ENCODE measurements at regions not wholly inside any gene's neighbourhood (a gene's known extent, or its start where the extent isn't known, plus 50 kb on each side); places are given as distances from the start of the nearest gene placed in this dataset.
A peak's percentile ranks its signal among the peaks of the same experiment; 100 is the strongest.

DNA sequence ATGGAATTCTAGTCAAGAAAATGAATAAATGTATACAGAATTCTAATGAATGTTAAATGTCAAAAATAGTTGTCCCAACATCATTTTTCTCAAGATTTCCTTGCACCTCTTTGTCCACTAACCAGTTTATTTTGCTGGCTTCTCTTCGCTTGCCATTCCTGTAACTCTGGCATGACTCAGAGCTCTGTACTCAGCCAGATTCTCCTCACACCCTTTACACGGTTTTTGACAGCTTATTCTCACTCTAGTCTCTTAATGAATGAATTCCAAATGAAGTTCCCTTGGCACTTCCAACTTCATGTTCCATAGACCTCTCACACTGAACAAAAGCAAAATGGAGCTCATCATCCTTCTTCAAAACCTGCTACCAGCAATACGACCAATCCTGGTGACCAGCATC, 419.3 kb upstream of the SLIT2 start:
- no peak overlapping the region for H2BK5ac ChIP-seq (ENCODE audit: low read depth, low read length, poor library complexity, severe bottlenecking)
- H3K4ac ChIP-seq (ENCODE audit: low read depth in 1 of 2, low read length in 2 of 2) = no peak overlapping the region
- H2BK12ac ChIP-seq (ENCODE audit: low read length in 2 of 2) = no peak overlapping the region
- no peak overlapping the region for H3K4me2 ChIP-seq (ENCODE audit: low read length, poor library complexity, severe bottlenecking)
- no peak overlapping the region for H2BK15ac ChIP-seq (ENCODE audit: low read depth, poor library complexity, severe bottlenecking)
- H4K91ac ChIP-seq (ENCODE audit: low read length) = no peak overlapping the region
- H3K27ac ChIP-seq (ENCODE audit: low read length, poor library complexity, severe bottlenecking) = no peak overlapping the region
- no peak overlapping the region for H3K23ac ChIP-seq (ENCODE audit: low read length in 2 of 2)
- H3K9ac ChIP-seq (ENCODE audit: low read length) = peak overlapping the region; percentile 39
- no peak overlapping the region for H3K14ac ChIP-seq (ENCODE audit: low read length in 2 of 2)
- 53% methylated on average over 3 of the region's 3 CpGs for WGBS
- peak; percentile 6 for DNase-seq
- H3K18ac ChIP-seq (ENCODE audit: low read depth in 1 of 2, low read length in 2 of 2) = no peak overlapping the region
- no peaks in the 10 kb centered on the region for H3K79me1 ChIP-seq (replicated peaks; ENCODE audit: low read length, poor library complexity, severe bottlenecking)
- no peaks in the 10 kb centered on the region for H3K27me3 ChIP-seq (ENCODE audit: control insufficient read depth in 1 of 2, insufficient read depth in 1 of 2, low read length in 2 of 2)
- H3K4me1 ChIP-seq (ENCODE audit: control insufficient read depth, insufficient read depth, low read depth, low read length) = peaks cover 1% of the 10 kb centered on the region
- H3K9me3 ChIP-seq (ENCODE audit: control insufficient read depth, low read length) = no peaks in the 10 kb centered on the region
- no peak overlapping the region for H4K8ac ChIP-seq (ENCODE audit: low read length)
- no peak overlapping the region for H2AFZ ChIP-seq (ENCODE audit: low read depth, low read length)
- H3K36me3 ChIP-seq (ENCODE audit: control insufficient read depth in 1 of 2, insufficient read depth in 2 of 2, low read depth in 1 of 2, low read length in 2 of 2) = no peaks in the 10 kb centered on the region
- no peak overlapping the region for H2AK5ac ChIP-seq (ENCODE audit: low read length, severe bottlenecking)
- peak overlapping the region in 1 of 2 experiments; percentile 31 for H3K4me3 ChIP-seq (ENCODE audit: insufficient read depth in 1 of 2, low read depth in 1 of 2, low read length in 2 of 2)
- no peak overlapping the region for H2BK120ac ChIP-seq (ENCODE audit: low read depth, low read length)

DNA sequence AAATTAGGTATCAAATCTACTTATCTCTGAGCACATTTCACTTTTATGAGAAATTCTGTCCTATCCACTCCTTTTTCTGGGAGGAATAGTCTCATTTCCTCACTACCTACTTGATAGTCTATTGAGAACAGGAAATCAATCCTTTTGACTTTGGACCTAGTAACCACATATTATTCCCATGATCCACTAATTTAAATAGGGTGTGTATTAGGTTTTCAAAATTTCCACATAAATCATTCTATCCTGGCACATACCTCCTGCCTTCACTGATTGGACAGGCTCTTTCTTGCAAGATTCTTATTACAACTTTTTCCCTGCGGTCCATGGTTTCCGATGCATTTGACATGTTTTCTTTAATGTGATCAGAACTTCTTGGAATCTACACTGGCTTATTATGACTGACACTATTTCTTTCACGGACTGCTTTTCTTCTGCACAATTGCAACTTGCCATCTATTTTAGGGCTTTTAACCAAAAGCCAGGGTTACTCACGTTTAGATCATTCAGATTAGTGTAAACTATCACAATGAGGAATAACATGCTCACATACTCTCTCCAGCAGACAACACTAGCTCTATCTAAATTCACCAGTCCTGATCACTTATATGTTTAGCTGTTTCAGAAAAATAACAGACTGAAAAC, 419.9 kb upstream of the SLIT2 start:
- H2BK12ac ChIP-seq (ENCODE audit: low read length in 2 of 2) = no peak overlapping the region
- H4K91ac ChIP-seq (ENCODE audit: low read length) = no peak overlapping the region
- no peak overlapping the region for H3K4me2 ChIP-seq (ENCODE audit: low read length, poor library complexity, severe bottlenecking)
- no peak overlapping the region for H3K18ac ChIP-seq (ENCODE audit: low read depth in 1 of 2, low read length in 2 of 2)
- H3K14ac ChIP-seq (ENCODE audit: low read length in 2 of 2) = no peak overlapping the region
- H3K9me3 ChIP-seq (ENCODE audit: control insufficient read depth, low read length) = no peaks in the 10 kb centered on the region
- no peak overlapping the region for H3K27ac ChIP-seq (ENCODE audit: low read length, poor library complexity, severe bottlenecking)
- H3K36me3 ChIP-seq (ENCODE audit: control insufficient read depth in 1 of 2, insufficient read depth in 2 of 2, low read depth in 1 of 2, low read length in 2 of 2) = no peaks in the 10 kb centered on the region
- no peak overlapping the region for H3K4ac ChIP-seq (ENCODE audit: low read depth in 1 of 2, low read length in 2 of 2)
- no peak overlapping the region for H2BK5ac ChIP-seq (ENCODE audit: low read depth, low read length, poor library complexity, severe bottlenecking)
- peak overlapping the region; percentile 39 for H3K9ac ChIP-seq (ENCODE audit: low read length)
- H2AFZ ChIP-seq (ENCODE audit: low read depth, low read length) = no peak overlapping the region
- peaks cover 1% of the 10 kb centered on the region for H3K4me1 ChIP-seq (ENCODE audit: control insufficient read depth, insufficient read depth, low read depth, low read length)
- no peak overlapping the region for H4K8ac ChIP-seq (ENCODE audit: low read length)
- peak overlapping the region in 1 of 2 experiments; percentile 31 for H3K4me3 ChIP-seq (ENCODE audit: insufficient read depth in 1 of 2, low read depth in 1 of 2, low read length in 2 of 2)
- no peak overlapping the region for H2BK15ac ChIP-seq (ENCODE audit: low read depth, poor library complexity, severe bottlenecking)
- WGBS = 48% methylated on average over 4 of the region's 4 CpGs
- no peak overlapping the region for H2BK120ac ChIP-seq (ENCODE audit: low read depth, low read length)
- no peak overlapping the region for H2AK5ac ChIP-seq (ENCODE audit: low read length, severe bottlenecking)
- no peaks in the 10 kb centered on the region for H3K27me3 ChIP-seq (ENCODE audit: control insufficient read depth in 1 of 2, insufficient read depth in 1 of 2, low read length in 2 of 2)
- DNase-seq = peak; percentile 29
- no peaks in the 10 kb centered on the region for H3K79me1 ChIP-seq (replicated peaks; ENCODE audit: low read length, poor library complexity, severe bottlenecking)
- no peak overlapping the region for H3K23ac ChIP-seq (ENCODE audit: low read length in 2 of 2)

DNA sequence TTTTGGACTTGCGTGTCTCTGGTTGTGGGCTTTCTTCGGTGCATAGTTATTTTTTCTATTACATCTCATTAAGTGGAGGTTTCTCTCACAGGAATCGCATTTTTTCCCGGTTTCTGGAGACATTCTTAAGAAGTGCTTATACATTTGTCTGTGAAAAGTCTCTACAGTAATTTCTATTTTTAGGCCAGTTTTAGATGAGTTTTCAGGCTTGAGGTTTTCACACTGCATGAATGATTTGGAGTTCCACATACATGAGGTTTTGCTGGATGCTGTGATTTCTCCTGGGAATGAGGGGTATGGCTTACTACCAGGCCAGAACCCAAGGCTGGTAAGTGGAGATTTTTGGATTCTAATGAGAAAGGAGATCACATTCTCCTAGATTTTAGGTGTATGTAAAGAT, 422.6 kb upstream of the SLIT2 start:
- Histone ChIP-seq H3K36me3 (ENCODE audit: control insufficient read depth in 1 of 2, insufficient read depth in 2 of 2, low read depth in 1 of 2, low read length in 2 of 2) (no peaks in the 10 kb centered on the region), H4K8ac (ENCODE audit: low read length) (no peak overlapping the region), H2AK5ac (ENCODE audit: low read length, severe bottlenecking) (no peak overlapping the region), H2BK12ac (ENCODE audit: low read length in 2 of 2) (no peak overlapping the region), H3K4me3 (ENCODE audit: insufficient read depth in 1 of 2, low read depth in 1 of 2, low read length in 2 of 2) (no peak overlapping the region), H3K27me3 (ENCODE audit: control insufficient read depth in 1 of 2, insufficient read depth in 1 of 2, low read length in 2 of 2) (no peaks in the 10 kb centered on the region), H3K4me1 (ENCODE audit: control insufficient read depth, insufficient read depth, low read depth, low read length) (peaks cover 1% of the 10 kb centered on the region), H3K14ac (ENCODE audit: low read length in 2 of 2) (no peak overlapping the region), H3K23ac (ENCODE audit: low read length in 2 of 2) (no peak overlapping the region), H2BK5ac (ENCODE audit: low read depth, low read length, poor library complexity, severe bottlenecking) (no peak overlapping the region), H3K18ac (ENCODE audit: low read depth in 1 of 2, low read length in 2 of 2) (no peak overlapping the region), H3K9me3 (ENCODE audit: control insufficient read depth, low read length) (no peaks in the 10 kb centered on the region), H2BK120ac (ENCODE audit: low read depth, low read length) (no peak overlapping the region), H3K4me2 (ENCODE audit: low read length, poor library complexity, severe bottlenecking) (no peak overlapping the region), H3K27ac (ENCODE audit: low read length, poor library complexity, severe bottlenecking) (no peak overlapping the region), H2AFZ (ENCODE audit: low read depth, low read length) (no peak overlapping the region), H3K79me1 (replicated peaks; ENCODE audit: low read length, poor library complexity, severe bottlenecking) (no peaks in the 10 kb centered on the region), H3K4ac (ENCODE audit: low read depth in 1 of 2, low read length in 2 of 2) (no peak overlapping the region), H3K9ac (ENCODE audit: low read length) (no peak overlapping the region), H2BK15ac (ENCODE audit: low read depth, poor library complexity, severe bottlenecking) (no peak overlapping the region), H4K91ac (ENCODE audit: low read length) (no peak overlapping the region)
- WGBS = 98% methylated on average over 4 of the region's 4 CpGs
- no peak for DNase-seq

DNA sequence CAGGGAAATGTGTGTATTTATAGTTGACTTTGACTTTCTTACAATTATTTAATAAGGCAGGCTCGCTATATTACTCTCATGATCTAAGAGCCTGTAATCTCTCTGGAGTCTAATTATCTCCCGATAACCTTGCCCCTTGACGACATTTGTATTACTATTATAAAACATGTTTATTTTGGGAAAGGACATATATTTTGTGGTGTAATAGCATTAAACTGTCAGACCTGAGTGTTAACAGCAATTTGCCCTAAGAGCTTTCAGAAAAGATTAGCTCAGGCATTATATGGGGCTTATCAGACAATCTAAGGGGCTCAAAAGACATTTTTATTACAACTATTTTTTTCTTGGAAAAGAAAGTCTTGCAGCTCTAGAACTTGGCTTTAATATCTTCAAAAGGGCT, 427.9 kb upstream of the SLIT2 start:
- Histone ChIP-seq H3K4me3 (ENCODE audit: insufficient read depth in 1 of 2, low read depth in 1 of 2, low read length in 2 of 2) (no peak overlapping the region), H3K9ac (ENCODE audit: low read length) (no peak overlapping the region), H3K4me2 (ENCODE audit: low read length, poor library complexity, severe bottlenecking) (no peak overlapping the region)

More for the DNA sequence above, 427.9 kb upstream of the SLIT2 start:
- no peak overlapping the region for H2BK12ac ChIP-seq (ENCODE audit: low read length in 2 of 2)
- no peak overlapping the region for H3K23ac ChIP-seq (ENCODE audit: low read length in 2 of 2)
- no peaks in the 10 kb centered on the region for H3K9me3 ChIP-seq (ENCODE audit: control insufficient read depth, low read length)
- H3K27me3 ChIP-seq (ENCODE audit: control insufficient read depth in 1 of 2, insufficient read depth in 1 of 2, low read length in 2 of 2) = no peaks in the 10 kb centered on the region
- WGBS = no CpG with 5 or more reads among the region's 3 CpGs
- no peak overlapping the region for H2AFZ ChIP-seq (ENCODE audit: low read depth, low read length)
- H3K4me1 ChIP-seq (ENCODE audit: control insufficient read depth, insufficient read depth, low read depth, low read length) = peaks cover under 1% of the 10 kb centered on the region
- DNase-seq = no peak
- no peak overlapping the region for H2BK15ac ChIP-seq (ENCODE audit: low read depth, poor library complexity, severe bottlenecking)
- no peak overlapping the region for H2BK120ac ChIP-seq (ENCODE audit: low read depth, low read length)
- H3K4ac ChIP-seq (ENCODE audit: low read depth in 1 of 2, low read length in 2 of 2) = no peak overlapping the region
- H3K14ac ChIP-seq (ENCODE audit: low read length in 2 of 2) = no peak overlapping the region
- H4K91ac ChIP-seq (ENCODE audit: low read length) = no peak overlapping the region
- H3K36me3 ChIP-seq (ENCODE audit: control insufficient read depth in 1 of 2, insufficient read depth in 2 of 2, low read depth in 1 of 2, low read length in 2 of 2) = no peaks in the 10 kb centered on the region
- no peak overlapping the region for H3K18ac ChIP-seq (ENCODE audit: low read depth in 1 of 2, low read length in 2 of 2)
- no peak overlapping the region for H2AK5ac ChIP-seq (ENCODE audit: low read length, severe bottlenecking)
- no peak overlapping the region for H3K27ac ChIP-seq (ENCODE audit: low read length, poor library complexity, severe bottlenecking)
- H2BK5ac ChIP-seq (ENCODE audit: low read depth, low read length, poor library complexity, severe bottlenecking) = no peak overlapping the region
- no peaks in the 10 kb centered on the region for H3K79me1 ChIP-seq (replicated peaks; ENCODE audit: low read length, poor library complexity, severe bottlenecking)
- H4K8ac ChIP-seq (ENCODE audit: low read length) = no peak overlapping the region

Measured in mesenchymal stem cell (in vitro differentiated cells and primary cell).